Lung (tissue), 12 donors: ENCODE measurements at regions not wholly inside any gene's neighbourhood (a gene's known extent, or its start where the extent isn't known, plus 50 kb on each side); places are given as distances from the start of the nearest gene placed in this dataset. TPM values are rescaled to one million over a fixed set of nuclear protein-coding genes. Genes with fewer than 3 reads are reported as not detected.

Experiments
- ATAC-seq: fragments of 200-7000 bp; cut with Tn5 transposase; one replicate; pipeline ENCODE4 v1.9.1; 2020; ENCODE audit warnings: moderate number of reproducible peaks; ENCODE audit not compliant: insufficient read depth, low FRiP score
- DNase-seq, 3 donors: peaks; one replicate each; pipeline ENCODE4 v3.0.0-alpha.2; 2013 to 2017
- H3K27ac ChIP-seq, 2 donors: one replicate each; pipeline ENCODE4 v1.5.1; 2013; ENCODE audit warnings: mild to moderate bottlenecking in 2 of 2, moderate library complexity in 2 of 2, control low read depth in 1 of 2, inconsistent platforms in 1 of 2, low read depth in 1 of 2, low read length in 1 of 2
- H3K27me3 ChIP-seq, 3 donors: one replicate each; pipeline ENCODE4 v1.5.1; 2013; ENCODE audit warnings: low read length in 2 of 3; ENCODE audit not compliant: control insufficient read depth in 3 of 3, insufficient read depth in 3 of 3
- H3K36me3 ChIP-seq, 4 donors: one replicate each; pipeline ENCODE4 v1.5.1; 2013; ENCODE audit warnings: low read length in 4 of 4, mild to moderate bottlenecking in 1 of 4, moderate library complexity in 1 of 4; ENCODE audit not compliant: control insufficient read depth in 4 of 4, insufficient read depth in 4 of 4
- H3K4me1 ChIP-seq, 5 donors: one replicate each; pipeline ENCODE4 v1.5.1; 2013; ENCODE audit warnings: low read length in 5 of 5, mild to moderate bottlenecking in 2 of 5, moderate library complexity in 1 of 5; ENCODE audit not compliant: control insufficient read depth in 5 of 5, insufficient read depth in 5 of 5
- H3K4me3 ChIP-seq: one replicate; pipeline ENCODE4 v1.5.1; 2013; ENCODE audit warnings: mild to moderate bottlenecking, control low read depth, moderate library complexity
- H3K9ac ChIP-seq, 2 donors: one replicate each; pipeline ENCODE4 v1.5.1; 2013; ENCODE audit warnings: low read length in 2 of 2, control low read depth in 1 of 2; ENCODE audit not compliant: insufficient read depth in 1 of 2
- H3K9me3 ChIP-seq, 4 donors: one replicate each; pipeline ENCODE4 v1.5.1; 2013; ENCODE audit warnings: low read length in 3 of 4, mild to moderate bottlenecking in 1 of 4, moderate library complexity in 1 of 4; ENCODE audit not compliant: control insufficient read depth in 4 of 4, insufficient read depth in 3 of 4
- CTCF ChIP-seq: IDR thresholded peaks from 2 replicates; pipeline ENCODE4 v1.5.1; 2012; ENCODE audit warnings: mild to moderate bottlenecking; ENCODE audit errors: control extremely low read depth, extremely low read depth
- WGBS, 2 donors: extraction: QIAGEN DNeasy Blood & Tissue Kit; methylation state at CpG; one replicate each; pipeline ENCODE4 v1.1.7; 2013; 5-methylcytosine and 5-hydroxymethylcytosine counted together
- small RNA-seq: library from RNA; depleted of rRNA; stranded (forward); fragments of <200 nt; gene quantifications from one replicate; pipeline ENCODE3, GENCODE V24; 2014; ENCODE audit warnings: low replicate concordance
- donor health status: control.
- donor health status: control.
- donor health status: Bipolar disorder and iron deficiency.
- donor health status: healthy.
- donor health status: DM: yes; HTN: yes; CAD: no.

GRCh38 chr10:65847436-65848230 lies 1078.2 kb upstream of the LRRTM3 start:
- H3K4me1 ChIP-seq, result peaks cover 0 to 32% (median 0%) of the 10 kb centered on the region in 5 donors
- H3K27me3 ChIP-seq, result no peaks in the 10 kb centered on the region
- peak; percentile 35 to 92 (median 91) for DNase-seq
- no peak for TF ChIP-seq CTCF
- 59 to 68% methylated on average over 3 of the region's 3 CpGs for WGBS, 2 donors
- no peak overlapping the region for H3K4me3 ChIP-seq
- H3K27ac ChIP-seq, result no peak overlapping the region
- no peaks in the 10 kb centered on the region for H3K9me3 ChIP-seq
- ATAC-seq, result no peak
- H3K9ac ChIP-seq, result no peak overlapping the region
- H3K36me3 ChIP-seq, result no peaks in the 10 kb centered on the region

GRCh38 chr10:65858841-65859240 lies 1067.0 kb upstream of the LRRTM3 start:
- TF ChIP-seq CTCF, result no peak
- DNase-seq (peak in 2 of 3 donors; percentile 9 to 13), ATAC-seq (no peak)
- 82 to 89% methylated on average over 2 of the region's 2 CpGs for WGBS, 2 donors
- no peak overlapping the region for H3K9ac ChIP-seq
- H3K4me3 ChIP-seq, result no peak overlapping the region
- no peaks in the 10 kb centered on the region for H3K27me3 ChIP-seq
- no peaks in the 10 kb centered on the region for H3K36me3 ChIP-seq
- no peaks in the 10 kb centered on the region for H3K4me1 ChIP-seq
- no peak overlapping the region for H3K27ac ChIP-seq
- no peaks in the 10 kb centered on the region for H3K9me3 ChIP-seq

DNA sequence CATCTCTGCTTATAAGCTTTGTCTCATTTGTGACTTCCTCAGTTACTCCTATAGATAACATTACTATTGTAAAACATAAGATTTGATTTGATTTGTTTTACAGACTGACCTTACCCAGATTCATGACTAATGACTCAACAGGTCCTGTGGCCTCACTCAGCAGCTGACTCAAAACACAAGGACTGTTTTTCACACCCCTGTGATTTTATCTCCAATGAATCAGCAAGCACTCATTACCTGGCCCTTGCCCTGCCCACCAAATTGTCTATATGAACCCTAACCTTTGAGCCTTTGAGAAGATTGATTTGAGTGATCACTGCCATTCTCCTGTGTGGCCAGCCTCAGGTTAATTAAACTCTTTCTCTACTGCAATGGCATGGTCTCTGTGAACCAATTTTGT lies 1064.6 kb upstream of the LRRTM3 start:
- Histone ChIP-seq H3K4me1 (no peaks in the 10 kb centered on the region), H3K9ac (no peak overlapping the region), H3K27ac (no peak overlapping the region), H3K4me3 (no peak overlapping the region), H3K9me3 (no peaks in the 10 kb centered on the region), H3K27me3 (no peaks in the 10 kb centered on the region), H3K36me3 (no peaks in the 10 kb centered on the region)
- TF ChIP-seq CTCF, result no peak
- ATAC-seq (no peak), DNase-seq (no peak)

Small RNA genes in the stretch of these regions (small RNA-seq; reads per million reads assigned to genes)
- gene CYP2C61P, result not detected
